Activated naive CD8-positive, alpha-beta T cell treated with anti-CD3 and anti-CD28 coated beads for 36 hours (primary cell): ENCODE measurements at regions not wholly inside any gene's neighbourhood (a gene's known extent, or its start where the extent isn't known, plus 50 kb on each side); places are given as distances from the start of the nearest gene placed in this dataset.
"Not testable (repeated sequence)": the region's sequence is repeated elsewhere in the genome, so short reads cannot be mapped to it uniquely, and the experiment has no call there.

ENCODE experiments used
- DNase-seq: peaks from one replicate; pipeline ENCODE4 v3.0.0; 2021
- H3K27ac Mint-ChIP-seq: one replicate; pipeline ENCODE4 v1.8.0; 2022; ENCODE audit warnings: mild to moderate bottlenecking, moderate library complexity, mixed read lengths
- H3K27me3 Mint-ChIP-seq: one replicate; pipeline ENCODE4 v1.8.0; 2022; ENCODE audit warnings: mild to moderate bottlenecking, mixed read lengths
- H3K36me3 Mint-ChIP-seq: one replicate; pipeline ENCODE4 v1.8.0; 2021; ENCODE audit warnings: mild to moderate bottlenecking, mixed read lengths
- H3K4me1 Mint-ChIP-seq: one replicate; pipeline ENCODE4 v1.8.0; 2021; ENCODE audit warnings: mixed read lengths
- H3K4me3 Mint-ChIP-seq: one replicate; pipeline ENCODE4 v1.8.0; 2022; ENCODE audit warnings: mild to moderate bottlenecking, moderate library complexity, mixed read lengths
- H3K9me3 Mint-ChIP-seq: one replicate; pipeline ENCODE4 v1.8.0; 2022; ENCODE audit warnings: mixed read lengths

DNA sequence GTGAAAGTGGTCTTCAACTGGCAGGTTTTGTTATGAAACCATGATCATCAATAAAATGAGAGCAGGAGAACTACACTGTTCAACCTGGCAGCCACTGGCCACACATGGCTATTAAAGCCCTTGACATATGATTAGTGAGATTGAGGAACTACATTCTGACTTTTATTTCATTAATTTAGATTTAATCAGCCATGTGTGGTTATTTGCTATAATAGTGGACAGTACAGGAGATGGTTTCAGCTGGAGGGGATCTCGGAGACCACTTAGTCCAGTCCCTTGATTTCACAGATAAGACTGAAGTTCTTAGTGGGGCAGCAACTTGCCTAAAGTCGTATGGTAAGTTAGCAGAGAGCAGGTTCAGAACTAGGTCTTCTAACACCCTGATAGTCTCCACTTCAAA is 111.7 kb upstream of the BMPER start:
- H3K4me3 Mint-ChIP-seq: no peak overlapping the region
- H3K36me3 Mint-ChIP-seq: no peaks in the 10 kb centered on the region
- no peak for DNase-seq
- H3K27ac Mint-ChIP-seq: no peak overlapping the region
- H3K27me3 Mint-ChIP-seq: no peaks in the 10 kb centered on the region
- no peaks in the 10 kb centered on the region for H3K9me3 Mint-ChIP-seq
- H3K4me1 Mint-ChIP-seq: peaks cover 3% of the 10 kb centered on the region

DNA sequence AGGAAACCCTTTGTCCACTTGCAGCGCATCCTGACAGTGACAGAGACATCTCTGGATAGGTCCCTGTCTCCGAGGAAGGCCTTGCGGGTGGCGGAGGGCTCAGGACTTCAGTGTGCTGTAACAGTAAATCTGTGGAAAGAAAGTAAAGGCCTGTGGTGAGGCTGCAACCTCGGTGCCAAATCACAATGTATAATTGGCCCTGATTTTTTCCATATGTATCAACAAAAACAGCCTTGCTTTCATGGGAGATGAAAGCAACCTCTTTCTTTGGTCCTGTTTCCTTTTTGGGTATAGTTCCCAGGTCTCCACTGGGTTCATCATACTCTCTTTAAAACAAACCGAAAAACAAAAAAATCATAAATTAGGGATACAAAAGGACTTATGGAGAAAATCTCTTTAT is 110.9 kb upstream of the BMPER start:
- no peak for DNase-seq
- no peak overlapping the region for H3K4me3 Mint-ChIP-seq
- H3K27ac Mint-ChIP-seq: no peak overlapping the region
- H3K27me3 Mint-ChIP-seq: no peaks in the 10 kb centered on the region
- H3K4me1 Mint-ChIP-seq: peaks cover 3% of the 10 kb centered on the region
- H3K9me3 Mint-ChIP-seq: no peaks in the 10 kb centered on the region
- H3K36me3 Mint-ChIP-seq: no peaks in the 10 kb centered on the region

DNA sequence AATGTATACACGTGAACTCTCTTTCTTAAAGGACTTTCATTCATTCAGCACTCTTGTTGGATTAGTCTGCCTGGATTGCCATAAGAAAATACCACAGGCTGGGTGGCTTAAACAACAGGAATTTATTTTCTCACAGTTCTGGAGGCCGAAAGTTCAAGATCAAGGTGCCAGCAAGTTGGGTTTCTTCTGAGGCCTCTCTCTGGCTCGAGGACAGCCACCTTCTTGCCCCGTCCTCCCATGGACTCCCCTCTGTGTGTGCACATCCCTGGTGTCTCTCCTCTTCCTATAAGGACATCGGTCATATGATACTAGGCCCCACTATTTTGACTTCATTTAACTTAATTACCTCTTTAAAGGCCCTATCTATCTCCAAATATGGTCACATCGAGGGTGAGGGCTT is 110.4 kb upstream of the BMPER start:
- no peaks in the 10 kb centered on the region for H3K27me3 Mint-ChIP-seq
- no peaks in the 10 kb centered on the region for H3K4me1 Mint-ChIP-seq
- no peaks in the 10 kb centered on the region for H3K9me3 Mint-ChIP-seq
- no peak for DNase-seq
- no peak overlapping the region for H3K27ac Mint-ChIP-seq
- H3K4me3 Mint-ChIP-seq: no peak overlapping the region
- no peaks in the 10 kb centered on the region for H3K36me3 Mint-ChIP-seq

DNA sequence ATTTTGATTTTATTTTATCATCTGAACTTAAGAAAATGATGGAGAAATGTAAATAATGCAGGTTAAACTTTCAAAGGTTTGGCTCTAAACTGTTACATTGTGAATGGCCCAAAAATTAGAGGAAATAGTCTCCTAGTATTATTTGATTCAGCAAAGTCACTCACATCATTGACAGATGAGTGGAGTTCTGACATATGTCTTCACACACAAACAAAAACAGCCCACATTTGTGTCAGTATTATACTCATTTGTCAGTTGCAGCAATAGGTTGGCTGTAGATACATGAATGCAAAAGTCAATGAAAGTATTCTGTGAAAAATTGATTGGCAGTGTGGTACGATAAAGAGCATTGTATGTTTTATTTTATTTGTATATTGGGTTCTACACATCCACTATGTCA is 108.8 kb upstream of the BMPER start:
- Mint-ChIP-seq H3K9me3 (no peaks in the 10 kb centered on the region), H3K4me3 (no peak overlapping the region), H3K27ac (no peak overlapping the region), H3K4me1 (no peaks in the 10 kb centered on the region), H3K27me3 (no peaks in the 10 kb centered on the region), H3K36me3 (no peaks in the 10 kb centered on the region)
- no peak for DNase-seq

DNA sequence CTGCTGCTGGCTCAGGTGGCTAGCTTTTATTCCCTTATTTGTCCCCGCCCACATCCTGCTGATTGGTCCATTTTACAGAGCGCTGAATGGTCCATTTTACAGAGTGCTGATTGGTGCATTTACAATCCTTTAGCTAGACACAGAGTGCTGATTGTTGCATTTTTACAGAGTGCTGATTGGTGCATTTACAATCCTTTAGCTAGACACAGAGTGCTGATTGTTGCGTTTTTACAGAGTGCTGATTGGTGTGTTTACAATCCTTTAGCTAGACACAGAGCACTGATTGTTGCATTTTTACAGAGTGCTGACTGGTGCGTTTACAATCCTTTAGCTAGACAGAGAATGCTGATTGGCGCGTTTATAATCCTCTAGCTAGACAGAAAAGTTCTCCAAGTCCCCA is 107.8 kb upstream of the BMPER start:
- H3K27me3 Mint-ChIP-seq, H3K36me3 Mint-ChIP-seq, DNase-seq, H3K27ac Mint-ChIP-seq, H3K9me3 Mint-ChIP-seq, H3K4me1 Mint-ChIP-seq, H3K4me3 Mint-ChIP-seq: not testable (repeated sequence)

DNA sequence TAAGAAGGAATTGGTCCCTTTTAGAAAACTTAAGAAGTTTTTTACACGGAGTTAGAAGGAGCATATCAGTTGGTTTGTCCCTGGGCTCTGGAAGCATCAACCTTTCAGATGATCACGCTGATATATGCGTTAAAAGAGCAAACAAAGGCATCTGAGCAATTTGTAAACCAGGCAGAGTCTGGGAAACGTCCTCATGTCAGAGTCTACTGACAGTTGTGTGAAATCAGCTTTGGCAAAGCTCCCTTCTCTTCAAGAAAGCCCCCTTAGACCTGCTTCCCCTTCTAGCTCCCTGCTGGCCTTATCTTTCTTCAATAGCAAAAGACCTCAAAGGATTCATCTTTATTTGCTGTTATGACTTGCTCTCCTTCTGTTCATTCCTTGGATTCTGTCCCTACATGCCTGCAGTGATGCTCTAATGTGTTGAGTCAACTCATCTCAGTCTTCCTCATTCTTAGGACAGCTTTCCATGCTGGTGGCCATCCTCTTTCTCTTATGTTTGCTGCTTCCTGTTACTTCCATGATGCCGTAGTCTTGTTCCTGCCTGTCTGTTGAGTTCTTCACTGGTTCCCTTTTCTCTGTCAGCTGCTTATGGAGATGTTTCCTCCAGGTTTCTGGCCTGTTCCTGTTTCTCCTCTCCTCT is 106.5 kb upstream of the BMPER start:
- Mint-ChIP-seq H3K4me1 (no peaks in the 10 kb centered on the region), H3K9me3 (no peaks in the 10 kb centered on the region), H3K27me3 (no peaks in the 10 kb centered on the region), H3K4me3 (no peak overlapping the region), H3K27ac (no peak overlapping the region), H3K36me3 (no peaks in the 10 kb centered on the region)
- no peak for DNase-seq

- Mint-ChIP-seq H3K4me3 (no peak overlapping the region), H3K36me3 (no peaks in the 10 kb centered on the region), H3K4me1 (no peaks in the 10 kb centered on the region), H3K27ac (no peak overlapping the region), H3K27me3 (no peaks in the 10 kb centered on the region), H3K9me3 (no peaks in the 10 kb centered on the region)
- DNase-seq: no peak
These were observed 105.6 kb upstream of the BMPER start for GRCh38 chr7:33799766-33800165.

- Mint-ChIP-seq H3K9me3 (no peaks in the 10 kb centered on the region), H3K36me3 (no peaks in the 10 kb centered on the region), H3K4me3 (no peak overlapping the region), H3K27me3 (no peaks in the 10 kb centered on the region), H3K27ac (no peak overlapping the region), H3K4me1 (no peaks in the 10 kb centered on the region)
- no peak for DNase-seq
These were observed 102.7 kb upstream of the BMPER start for GRCh38 chr7:33802600-33802999.

DNA sequence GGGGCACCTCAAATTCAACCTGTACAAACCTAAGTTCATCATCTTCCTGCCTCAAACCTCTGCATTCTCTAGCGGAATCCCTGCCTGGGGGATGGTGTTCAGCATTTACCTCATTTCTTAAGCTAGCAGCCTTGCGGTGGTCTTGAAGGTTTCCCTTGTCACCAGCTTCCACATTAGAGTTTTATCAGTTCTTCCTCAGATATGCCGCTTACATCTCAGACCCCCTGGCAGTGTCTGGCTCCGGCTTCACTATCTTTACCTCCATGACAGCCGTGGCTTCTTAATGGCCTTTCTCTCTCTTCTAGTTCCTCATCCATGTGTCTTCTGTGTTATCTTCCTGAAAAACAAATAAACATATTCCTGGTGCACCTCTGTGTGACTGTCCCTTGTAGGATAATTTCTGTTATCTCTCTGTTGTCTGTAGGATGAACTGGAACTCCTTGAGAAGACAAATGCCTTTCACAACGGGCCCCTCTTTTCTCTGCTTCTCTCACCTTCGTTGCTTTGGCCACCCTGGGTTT is 101.1 kb upstream of the BMPER start:
- H3K36me3 Mint-ChIP-seq: no peaks in the 10 kb centered on the region
- H3K4me1 Mint-ChIP-seq: no peaks in the 10 kb centered on the region
- no peak for DNase-seq
- no peak overlapping the region for H3K4me3 Mint-ChIP-seq
- H3K27ac Mint-ChIP-seq: no peak overlapping the region
- H3K27me3 Mint-ChIP-seq: no peaks in the 10 kb centered on the region
- no peaks in the 10 kb centered on the region for H3K9me3 Mint-ChIP-seq

DNA sequence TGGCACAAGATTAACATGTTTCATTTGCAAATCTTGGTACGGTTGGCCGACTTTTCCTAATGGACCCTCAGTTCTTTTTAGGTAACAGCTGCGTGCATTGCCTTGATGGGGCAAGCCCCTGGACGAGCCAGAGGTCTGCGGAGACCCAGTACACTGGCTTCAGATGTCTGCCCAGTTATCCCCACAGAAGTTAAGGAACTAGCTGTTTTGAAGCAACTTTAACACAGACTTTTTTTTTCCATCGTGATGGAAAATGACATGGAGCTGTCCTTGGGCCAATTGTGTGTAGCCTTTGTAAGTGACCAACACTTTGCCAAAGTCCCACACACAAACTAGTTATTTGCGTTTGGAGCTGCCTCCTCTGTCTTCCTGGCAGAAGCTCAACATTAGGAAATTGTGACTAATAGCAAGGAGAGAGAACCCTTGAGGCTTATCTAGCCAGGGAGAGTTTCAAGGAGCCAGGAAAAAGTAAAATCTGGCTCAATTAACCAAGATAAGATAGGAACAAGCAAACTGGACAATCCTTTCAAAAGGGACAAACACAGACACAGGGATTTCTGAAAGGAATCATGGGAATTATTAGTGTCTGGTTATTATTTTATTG is 99.6 kb upstream of the BMPER start:
- H3K27ac Mint-ChIP-seq: no peak overlapping the region
- H3K9me3 Mint-ChIP-seq: no peaks in the 10 kb centered on the region
- DNase-seq: no peak
- no peaks in the 10 kb centered on the region for H3K4me1 Mint-ChIP-seq
- H3K27me3 Mint-ChIP-seq: no peaks in the 10 kb centered on the region
- no peak overlapping the region for H3K4me3 Mint-ChIP-seq
- H3K36me3 Mint-ChIP-seq: no peaks in the 10 kb centered on the region

DNA sequence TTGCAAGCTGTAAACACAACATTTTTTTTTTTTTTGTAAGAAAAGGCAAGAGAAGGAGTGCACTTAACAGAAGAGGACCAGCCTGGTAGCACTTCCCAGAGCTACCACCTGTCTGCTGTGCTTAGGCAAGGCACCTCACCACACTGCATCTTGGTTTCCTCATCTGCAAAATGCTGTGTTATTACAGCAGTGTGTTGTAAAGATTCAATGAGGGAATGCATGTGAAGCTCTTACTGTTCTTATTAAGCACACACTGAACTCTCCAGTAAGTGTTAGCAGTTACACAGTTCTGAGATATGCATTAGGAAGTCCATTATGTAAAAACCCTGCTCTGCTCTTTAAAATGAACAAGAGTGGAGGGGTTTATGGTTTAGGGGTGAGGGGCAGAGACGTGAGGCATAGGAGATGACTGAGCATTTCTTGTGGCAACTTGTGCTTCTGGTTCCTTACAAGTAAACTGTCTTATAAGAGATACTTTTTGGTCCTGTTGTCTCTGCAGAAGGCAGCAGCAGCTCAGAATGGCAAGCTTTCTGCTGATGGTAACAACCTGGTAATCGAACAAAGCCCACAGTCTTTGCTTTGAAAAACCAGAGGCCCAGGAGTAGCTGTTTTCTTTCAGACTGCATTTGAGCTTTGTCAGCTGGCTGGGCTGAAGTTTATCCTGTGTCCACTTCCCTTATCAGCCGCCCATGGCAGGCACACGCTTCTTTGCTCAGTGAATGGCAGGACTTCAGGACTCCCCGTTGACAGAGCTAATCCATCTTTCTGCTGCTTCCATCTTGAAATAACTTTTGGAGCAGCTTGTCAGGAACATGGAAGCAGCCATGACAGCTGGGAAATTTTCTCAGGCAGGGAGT is 98.8 kb upstream of the BMPER start:
- Mint-ChIP-seq H3K36me3 (no peaks in the 10 kb centered on the region), H3K9me3 (no peaks in the 10 kb centered on the region), H3K4me3 (no peak overlapping the region), H3K4me1 (no peaks in the 10 kb centered on the region), H3K27me3 (no peaks in the 10 kb centered on the region), H3K27ac (no peak overlapping the region)
- DNase-seq: no peak

DNA sequence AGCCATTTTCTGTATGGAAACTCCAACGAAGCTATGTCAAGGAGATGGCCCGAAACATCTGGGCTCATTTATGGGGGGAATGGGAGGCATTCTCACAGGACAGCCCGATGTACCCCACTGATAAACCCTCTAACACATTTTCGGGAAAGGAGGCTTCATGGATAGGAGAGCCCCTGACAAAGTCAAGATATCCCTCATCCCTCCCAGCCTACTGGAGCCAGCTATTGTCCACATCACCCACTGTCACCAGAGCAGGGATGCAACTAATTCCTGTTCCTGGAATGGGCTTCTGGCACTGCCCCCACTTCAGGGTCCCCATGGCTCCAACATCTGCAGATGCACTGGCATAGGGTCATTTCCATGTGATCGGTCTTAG is 98.2 kb upstream of the BMPER start:
- Mint-ChIP-seq H3K27me3 (no peaks in the 10 kb centered on the region), H3K4me3 (no peak overlapping the region), H3K27ac (no peak overlapping the region), H3K36me3 (no peaks in the 10 kb centered on the region), H3K4me1 (no peaks in the 10 kb centered on the region), H3K9me3 (no peaks in the 10 kb centered on the region)
- DNase-seq: no peak

GRCh38 chr7:33807779-33808482 is 97.4 kb upstream of the BMPER start:
- H3K36me3 Mint-ChIP-seq: no peaks in the 10 kb centered on the region
- H3K27ac Mint-ChIP-seq: no peak overlapping the region
- peaks cover 4% of the 10 kb centered on the region for H3K9me3 Mint-ChIP-seq
- H3K27me3 Mint-ChIP-seq: no peaks in the 10 kb centered on the region
- peak; percentile 4 for DNase-seq
- no peaks in the 10 kb centered on the region for H3K4me1 Mint-ChIP-seq
- H3K4me3 Mint-ChIP-seq: no peak overlapping the region

- Mint-ChIP-seq H3K4me1 (no peaks in the 10 kb centered on the region), H3K27ac (no peak overlapping the region), H3K27me3 (no peaks in the 10 kb centered on the region), H3K4me3 (no peak overlapping the region), H3K36me3 (no peaks in the 10 kb centered on the region), H3K9me3 (peaks cover 4% of the 10 kb centered on the region)
- DNase-seq: no peak
These were observed 96.1 kb upstream of the BMPER start for GRCh38 chr7:33809228-33809627.

DNA sequence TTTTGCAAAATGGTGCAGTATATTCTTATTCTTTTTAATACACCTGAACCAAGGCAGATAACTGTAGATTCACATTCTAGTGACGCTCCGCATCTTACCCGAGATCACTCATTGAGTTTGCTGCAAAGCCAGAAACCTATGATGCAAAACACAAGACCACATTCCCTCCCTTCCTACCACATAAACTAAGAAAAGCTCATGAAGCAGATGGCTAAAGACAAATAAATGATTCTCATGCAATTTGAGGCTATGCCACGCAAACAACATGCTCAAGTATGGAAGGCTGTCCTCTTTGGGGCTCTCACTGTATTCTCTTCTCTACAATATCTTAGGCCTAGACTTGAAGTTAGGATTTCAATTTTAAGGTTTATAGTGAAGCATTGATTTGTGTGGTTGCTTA is 95.0 kb upstream of the BMPER start:
- Mint-ChIP-seq H3K27me3 (peaks cover 4% of the 10 kb centered on the region), H3K36me3 (peaks cover 1% of the 10 kb centered on the region), H3K4me3 (no peak overlapping the region), H3K27ac (no peak overlapping the region), H3K4me1 (peaks cover 3% of the 10 kb centered on the region), H3K9me3 (peaks cover 4% of the 10 kb centered on the region)
- DNase-seq: no peak
